ENCODE measurements at regions not wholly inside any gene's neighbourhood (a gene's known extent, or its start where the extent isn't known, plus 50 kb on each side); places are given as distances from the start of the nearest gene placed in this dataset.

GRCh38 chr2:180753809-180754761, 226.3 kb upstream of the UBE2E3 start:
- 83% methylated on average over 5 of the region's 5 CpGs for WGBS (ENCODE audit: insufficient coverage, low coverage, low lambda C conversion rate, missing lambda C conversion rate)
- ATAC-seq (no peak), DNase-seq (no peak)
- no peak overlapping the region for H3K4me3 ChIP-seq
- TF ChIP-seq, protein P1, sequence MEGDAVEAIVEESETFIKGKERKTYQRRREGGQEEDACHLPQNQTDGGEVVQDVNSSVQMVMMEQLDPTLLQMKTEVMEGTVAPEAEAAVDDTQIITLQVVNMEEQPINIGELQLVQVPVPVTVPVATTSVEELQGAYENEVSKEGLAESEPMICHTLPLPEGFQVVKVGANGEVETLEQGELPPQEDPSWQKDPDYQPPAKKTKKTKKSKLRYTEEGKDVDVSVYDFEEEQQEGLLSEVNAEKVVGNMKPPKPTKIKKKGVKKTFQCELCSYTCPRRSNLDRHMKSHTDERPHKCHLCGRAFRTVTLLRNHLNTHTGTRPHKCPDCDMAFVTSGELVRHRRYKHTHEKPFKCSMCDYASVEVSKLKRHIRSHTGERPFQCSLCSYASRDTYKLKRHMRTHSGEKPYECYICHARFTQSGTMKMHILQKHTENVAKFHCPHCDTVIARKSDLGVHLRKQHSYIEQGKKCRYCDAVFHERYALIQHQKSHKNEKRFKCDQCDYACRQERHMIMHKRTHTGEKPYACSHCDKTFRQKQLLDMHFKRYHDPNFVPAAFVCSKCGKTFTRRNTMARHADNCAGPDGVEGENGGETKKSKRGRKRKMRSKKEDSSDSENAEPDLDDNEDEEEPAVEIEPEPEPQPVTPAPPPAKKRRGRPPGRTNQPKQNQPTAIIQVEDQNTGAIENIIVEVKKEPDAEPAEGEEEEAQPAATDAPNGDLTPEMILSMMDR (IDR thresholded peaks at IDR 0.05): no peak
- TF ChIP-seq POLR2A (IDR thresholded peaks at IDR 0.05): no peak
- H3K4me1 ChIP-seq: no peaks in the 10 kb centered on the region
- H3K27ac ChIP-seq: no peak overlapping the region
- H3K27me3 ChIP-seq: no peaks in the 10 kb centered on the region
- H3K36me3 ChIP-seq: no peaks in the 10 kb centered on the region
- intact Hi-C loops (cut with DNase I): no loop called here
- no peaks in the 10 kb centered on the region for H3K9me3 ChIP-seq

DNA sequence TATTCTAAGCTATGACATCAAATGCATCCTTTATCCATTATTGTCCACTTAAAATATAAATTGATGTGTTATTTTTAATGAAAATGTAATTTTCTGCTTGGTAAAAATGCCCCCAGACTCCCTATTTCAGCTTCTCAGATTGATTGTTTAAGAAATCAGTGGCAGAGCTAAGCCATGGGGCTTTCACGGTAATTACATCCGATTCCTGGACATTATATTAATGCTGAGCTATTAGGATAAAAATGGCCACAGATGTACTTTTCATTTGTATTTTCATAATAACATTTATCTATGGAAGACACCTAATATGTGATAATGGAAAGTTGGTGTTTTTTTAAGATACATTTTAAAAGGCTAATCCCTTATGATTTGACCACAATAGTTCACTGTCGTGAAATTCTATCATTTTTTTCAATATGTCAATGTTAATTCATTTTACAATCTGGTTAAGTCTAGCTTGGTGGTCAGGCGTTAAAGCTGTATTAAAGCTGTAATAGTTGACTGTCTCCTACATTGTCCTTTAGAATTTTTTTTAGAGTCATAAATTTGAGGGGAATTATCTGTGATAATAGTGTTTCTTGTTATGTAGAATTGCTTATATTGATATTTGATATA, 229.0 kb upstream of the UBE2E3 start:
- 86% methylated on average over 4 of the region's 4 CpGs for WGBS (ENCODE audit: insufficient coverage, low coverage, low lambda C conversion rate, missing lambda C conversion rate)
- intact Hi-C loops (cut with DNase I): no loop called here
- TF ChIP-seq POLR2A (IDR thresholded peaks at IDR 0.05): no peak
- TF ChIP-seq, protein P1 (IDR thresholded peaks at IDR 0.05): no peak
- Histone ChIP-seq H3K4me3 (no peak overlapping the region), H3K36me3 (no peaks in the 10 kb centered on the region), H3K4me1 (no peaks in the 10 kb centered on the region), H3K27me3 (no peaks in the 10 kb centered on the region), H3K27ac (no peak overlapping the region), H3K9me3 (no peaks in the 10 kb centered on the region)
- DNase-seq (no peak), ATAC-seq (no peak)

GRCh38 chr2:180747728-180748127, 232.7 kb upstream of the UBE2E3 start:
- Histone ChIP-seq H3K27me3 (no peaks in the 10 kb centered on the region), H3K9me3 (no peaks in the 10 kb centered on the region), H3K4me1 (no peaks in the 10 kb centered on the region), H3K4me3 (no peak overlapping the region), H3K36me3 (no peaks in the 10 kb centered on the region), H3K27ac (no peak overlapping the region)
- DNase-seq: no peak
- no peak for ATAC-seq
- intact Hi-C loops (cut with DNase I): no loop called here
- no peak for TF ChIP-seq POLR2A (IDR thresholded peaks at IDR 0.05)
- TF ChIP-seq, protein P1 (IDR thresholded peaks at IDR 0.05): no peak
- WGBS (ENCODE audit: insufficient coverage, low coverage, low lambda C conversion rate, missing lambda C conversion rate): 68% methylated on average over 3 of the region's 3 CpGs

GRCh38 chr2:180743401-180743800, 237.0 kb upstream of the UBE2E3 start:
- WGBS (ENCODE audit: insufficient coverage, low coverage, low lambda C conversion rate, missing lambda C conversion rate): 57% methylated on average over 3 of the region's 3 CpGs
- no peak overlapping the region for H3K4me3 ChIP-seq
- no peaks in the 10 kb centered on the region for H3K4me1 ChIP-seq
- TF ChIP-seq POLR2A (IDR thresholded peaks at IDR 0.05): no peak
- TF ChIP-seq, protein P1 (IDR thresholded peaks at IDR 0.05): no peak
- H3K9me3 ChIP-seq: no peaks in the 10 kb centered on the region
- H3K27me3 ChIP-seq: no peaks in the 10 kb centered on the region
- no peak overlapping the region for H3K27ac ChIP-seq
- ATAC-seq: no peak
- intact Hi-C loops (cut with DNase I): no loop called here
- DNase-seq: no peak
- no peaks in the 10 kb centered on the region for H3K36me3 ChIP-seq

All from right lobe of liver (tissue), 6 donors.